ENCODE measurements at regions not wholly inside any gene's neighbourhood (a gene's known extent, or its start where the extent isn't known, plus 50 kb on each side); places are given as distances from the start of the nearest gene placed in this dataset.
"Not testable (repeated sequence)": the region's sequence is repeated elsewhere in the genome, so short reads cannot be mapped to it uniquely, and the experiment has no call there.

GRCh38 chr4:130023088-130023487 is 927.1 kb downstream of the C4orf33 start:
- DNase-seq: no peak

DNA sequence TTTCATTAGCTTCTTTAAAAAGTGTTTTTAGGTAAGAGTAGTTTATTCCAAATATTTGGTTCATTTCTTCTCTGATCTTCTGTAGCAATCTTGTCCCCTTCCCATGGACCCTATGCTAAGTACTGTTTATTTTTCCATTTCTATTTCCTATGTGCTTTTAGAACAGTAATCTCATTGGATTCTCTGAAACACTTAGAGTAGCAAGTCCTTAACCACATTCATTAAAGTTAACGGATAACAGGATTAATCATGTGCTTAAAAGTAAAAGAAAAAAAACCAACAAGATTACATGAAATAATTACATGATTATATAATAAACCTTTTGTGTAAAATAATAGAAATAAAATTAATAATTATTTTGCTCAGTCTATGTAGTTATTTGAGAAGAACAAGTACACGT is 929.7 kb downstream of the C4orf33 start:
- no peak for DNase-seq

DNA sequence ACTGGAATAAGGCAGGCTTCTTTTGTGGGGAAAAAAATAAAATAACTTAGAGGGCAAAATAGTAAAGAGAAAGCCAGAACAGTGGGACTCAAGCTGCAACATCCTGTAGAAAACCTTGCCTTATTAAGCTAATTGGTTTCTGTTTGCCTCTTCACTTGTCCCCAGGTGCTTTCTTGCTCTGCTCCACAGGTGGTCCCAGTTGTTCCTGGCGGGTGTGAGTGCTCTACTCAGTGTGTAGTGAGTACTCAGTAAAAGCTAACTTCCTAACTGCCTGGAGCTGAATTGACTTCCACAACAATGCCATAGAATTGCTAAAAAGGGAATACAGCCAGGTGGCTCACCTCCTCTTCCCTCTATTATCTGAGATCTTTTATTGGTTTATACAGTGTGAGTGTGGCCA is 930.2 kb downstream of the C4orf33 start:
- no peak for DNase-seq

- no peak for DNase-seq
These were observed 932.0 kb downstream of the C4orf33 start for GRCh38 chr4:130027973-130028372.

GRCh38 chr4:130028552-130028951 is 932.6 kb downstream of the C4orf33 start:
- DNase-seq: no peak

- DNase-seq: no peak
These were observed 933.5 kb downstream of the C4orf33 start for GRCh38 chr4:130029442-130029841.

DNA sequence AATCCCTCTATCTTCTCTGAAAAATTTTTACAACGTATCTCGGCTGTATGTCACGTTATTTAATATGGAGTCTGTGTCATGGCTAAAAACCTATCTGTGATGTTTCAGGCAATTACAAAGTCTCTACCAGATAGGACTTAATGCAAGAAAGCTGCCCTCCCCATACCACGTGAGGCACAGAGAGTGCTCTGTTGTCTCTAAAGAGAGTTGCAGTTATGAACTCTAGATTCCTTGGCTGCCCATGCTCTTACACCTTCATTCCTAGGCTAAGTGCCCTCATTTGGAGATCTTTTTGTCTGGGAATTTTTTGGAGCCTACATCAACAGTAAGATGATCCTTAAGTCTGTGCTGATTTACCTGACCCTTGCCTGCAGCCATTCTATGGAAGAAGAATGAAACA is 935.9 kb downstream of the C4orf33 start:
- DNase-seq: no peak

DNA sequence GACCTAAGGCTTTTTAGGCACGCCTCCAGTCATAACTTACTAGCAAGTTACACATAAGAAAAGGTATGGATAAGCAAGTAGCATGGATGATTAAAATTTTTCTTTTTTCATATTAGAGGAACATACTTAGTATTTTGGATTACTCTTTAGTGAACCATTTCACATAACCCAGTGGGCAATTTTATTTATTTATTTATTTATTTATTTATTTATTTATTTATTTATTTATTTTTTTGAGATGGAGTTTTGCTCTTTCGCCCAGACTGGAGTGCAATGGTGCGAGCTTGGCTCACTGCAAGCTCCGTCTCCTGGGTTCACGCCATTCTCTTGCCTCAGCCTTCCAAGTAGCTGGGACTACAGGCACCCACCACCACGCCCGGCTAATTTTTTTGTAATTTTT is 937.7 kb downstream of the C4orf33 start:
- DNase-seq: not testable (repeated sequence)

GRCh38 chr4:130034876-130035275 is 938.9 kb downstream of the C4orf33 start:
- no peak for DNase-seq

DNA sequence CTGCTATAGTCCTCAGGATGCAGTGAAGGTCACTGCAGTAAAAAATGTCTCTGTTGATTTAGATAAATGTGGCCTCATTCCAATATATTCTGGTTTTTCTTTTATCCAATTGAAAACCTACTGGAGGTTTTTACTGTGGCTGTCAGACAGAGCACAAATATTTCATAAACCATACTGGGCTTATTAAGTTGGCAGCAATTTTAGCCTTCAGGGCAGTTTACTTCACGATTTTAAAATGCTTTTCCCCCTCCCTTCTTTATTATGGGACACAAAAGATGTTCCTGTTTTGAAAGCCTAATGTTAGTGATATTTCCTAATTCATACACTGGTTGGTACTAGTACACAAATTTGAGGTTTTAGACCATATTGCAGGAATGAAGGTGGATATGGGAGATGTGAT is 939.4 kb downstream of the C4orf33 start:
- DNase-seq: no peak

DNA sequence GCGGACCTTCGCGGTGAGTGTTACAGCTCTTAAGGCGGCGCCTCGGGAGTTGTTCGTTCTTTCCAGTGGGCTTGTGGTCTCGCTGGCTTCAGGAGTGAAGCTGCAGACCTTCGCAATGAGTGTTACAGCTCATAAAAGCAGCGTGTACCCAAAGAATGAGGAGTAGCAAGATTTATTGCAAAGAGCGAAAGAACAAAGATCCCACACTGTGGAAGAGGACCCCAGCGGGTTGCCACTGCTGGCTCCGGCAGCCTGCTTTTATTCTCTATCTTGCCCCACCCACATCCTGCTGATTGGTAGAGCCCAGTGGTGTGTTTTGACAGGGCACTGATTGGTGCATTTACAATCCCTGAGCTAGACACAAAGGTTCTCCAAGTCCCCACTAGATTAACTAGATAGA is 941.9 kb downstream of the C4orf33 start:
- DNase-seq: not testable (repeated sequence)

GRCh38 chr4:130038540-130038939 is 942.6 kb downstream of the C4orf33 start:
- not testable (repeated sequence) for DNase-seq

DNA sequence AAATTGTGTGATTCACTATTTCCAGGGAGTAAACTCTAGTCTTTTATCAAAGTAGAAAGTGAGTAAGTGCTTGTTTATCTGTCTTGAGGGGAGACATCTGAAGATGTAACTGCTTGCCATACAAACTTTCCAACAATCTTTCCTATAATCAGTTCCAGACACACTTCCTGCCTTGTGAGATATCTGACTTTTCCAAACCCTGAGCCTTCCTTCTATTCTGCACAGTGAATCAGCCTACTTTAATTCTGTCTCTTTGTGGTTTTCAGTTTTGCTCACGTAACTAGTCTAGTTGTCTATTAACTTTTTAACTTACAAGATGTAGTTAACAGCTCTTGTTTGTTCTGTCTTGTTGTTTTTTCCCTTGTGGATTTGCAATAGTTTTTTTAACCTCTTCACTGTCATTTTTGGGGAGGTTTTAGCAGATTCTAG is 947.8 kb downstream of the C4orf33 start:
- no peak for DNase-seq

GRCh38 chr4:130044788-130045531 is 949.0 kb downstream of the C4orf33 start:
- no peak for DNase-seq

DNA sequence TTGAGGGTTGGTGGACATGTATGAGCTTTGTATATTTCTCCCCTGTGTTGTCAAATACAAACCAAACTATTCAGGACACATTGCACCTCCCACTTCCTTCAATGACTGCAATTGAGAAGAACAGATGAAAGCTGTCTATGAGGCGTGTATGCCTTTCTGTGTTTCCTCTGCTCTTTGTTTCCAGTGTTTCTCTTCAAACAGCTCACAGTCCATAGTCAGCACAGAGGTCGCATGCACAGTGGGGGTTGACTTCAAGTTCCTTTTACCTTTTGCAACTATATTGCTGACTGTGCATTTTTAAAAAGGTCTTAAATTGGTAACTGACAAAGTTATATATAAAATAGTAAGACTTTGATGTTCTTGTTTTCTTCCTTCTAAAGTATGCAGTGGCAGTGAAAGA is 957.8 kb downstream of the C4orf33 start:
- DNase-seq: no peak

- DNase-seq: no peak
These were observed 959.0 kb downstream of the C4orf33 start for GRCh38 chr4:130054908-130055307.

GRCh38 chr4:130056286-130056685 is 960.3 kb downstream of the C4orf33 start:
- DNase-seq: no peak

DNA sequence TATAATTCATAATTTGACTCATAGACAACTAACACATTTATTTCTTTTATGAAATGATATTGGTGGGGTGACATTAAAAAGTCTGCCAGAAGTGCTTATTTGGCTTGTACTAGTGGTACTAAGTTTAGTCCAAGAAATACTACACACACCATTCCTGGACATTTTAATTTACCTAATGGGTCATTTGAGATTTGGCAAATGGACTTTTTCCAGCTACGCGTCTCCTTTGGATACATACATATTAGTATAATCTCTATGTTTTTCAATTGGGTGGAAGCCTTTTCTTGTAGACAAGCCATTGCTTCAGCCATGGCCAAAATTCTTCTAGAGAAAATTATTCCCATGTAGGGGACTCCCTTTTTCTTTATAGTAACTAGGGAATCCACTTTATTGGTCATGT is 968.5 kb downstream of the C4orf33 start:
- no peak for DNase-seq

DNA sequence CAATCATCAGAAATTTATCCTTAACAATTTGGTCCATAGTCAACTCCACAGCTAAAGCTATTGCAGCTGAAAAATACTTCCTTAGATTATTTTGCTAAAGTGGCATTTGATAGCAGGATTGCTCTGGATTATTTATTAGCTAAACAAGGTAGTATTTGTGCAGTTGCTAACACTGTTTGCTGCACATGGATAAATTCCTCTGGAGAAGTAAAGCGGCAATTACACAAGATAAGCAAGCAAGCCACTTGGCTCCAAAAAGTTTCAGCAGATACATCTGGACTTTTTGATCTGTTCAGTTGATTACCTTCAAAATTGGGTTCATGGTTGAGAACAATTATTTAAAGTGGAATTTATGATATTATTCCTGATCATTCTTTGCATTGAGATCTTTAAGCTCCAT is 971.5 kb downstream of the C4orf33 start:
- DNase-seq: no peak

GRCh38 chr4:130068072-130068471 is 972.1 kb downstream of the C4orf33 start:
- no peak for DNase-seq

GRCh38 chr4:130071746-130072145 is 975.8 kb downstream of the C4orf33 start:
- no peak for DNase-seq

DNA sequence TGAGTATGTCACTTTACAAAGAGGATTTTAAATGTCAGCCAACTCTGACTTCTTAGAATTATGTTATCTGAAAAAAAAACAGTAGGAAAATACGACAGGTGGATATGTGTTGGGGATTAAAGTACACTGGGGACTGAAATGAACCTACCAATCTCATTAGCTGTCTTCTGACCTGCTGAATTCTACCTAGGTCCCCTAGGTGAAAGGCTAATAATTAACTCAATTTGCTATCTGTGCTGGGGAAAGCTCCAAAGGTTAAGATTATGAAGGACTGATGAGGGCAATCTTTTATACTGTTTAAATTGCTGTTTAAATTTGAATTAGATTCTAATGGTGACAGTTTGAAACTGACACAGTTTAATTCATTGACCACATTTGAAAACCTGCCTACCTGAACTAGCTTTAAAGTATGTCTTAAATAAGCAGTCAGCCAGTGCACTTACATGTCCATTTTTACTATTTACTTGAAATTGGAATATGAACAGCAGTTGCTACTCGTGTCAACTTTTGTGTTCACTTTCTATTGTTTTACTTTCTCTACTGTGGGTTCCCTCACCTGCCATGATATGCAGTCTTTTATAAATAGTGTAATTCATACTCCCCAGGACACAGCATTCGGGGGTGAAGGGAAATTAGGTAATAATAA is 977.3 kb downstream of the C4orf33 start:
- DNase-seq: no peak

- no peak for DNase-seq
These were observed 978.1 kb downstream of the C4orf33 start for GRCh38 chr4:130074096-130074495.

- DNase-seq: no peak
These were observed 981.3 kb downstream of the C4orf33 start for GRCh38 chr4:130077275-130077674.

DNA sequence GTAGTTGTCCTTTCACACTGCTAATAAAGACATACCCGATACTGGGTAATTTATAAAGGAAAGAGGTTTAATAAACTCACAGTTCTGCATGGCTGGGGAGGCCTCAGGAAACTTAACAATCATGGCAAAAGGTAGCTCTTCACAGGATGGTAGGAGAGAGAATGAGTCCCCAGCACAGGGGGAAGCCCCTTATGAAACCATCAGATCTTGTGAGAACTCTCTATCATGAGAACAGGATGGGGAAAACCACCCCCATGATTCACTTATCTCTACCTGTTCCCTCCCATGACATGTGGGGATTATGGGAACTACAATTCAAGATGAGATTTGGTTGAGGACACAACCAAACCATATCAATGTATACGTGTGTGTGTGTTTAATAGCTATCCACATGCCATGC is 983.1 kb downstream of the C4orf33 start:
- DNase-seq: not testable (repeated sequence)
